GM21619 (cell line): ENCODE measurements at regions not wholly inside any gene's neighbourhood (a gene's known extent, or its start where the extent isn't known, plus 50 kb on each side); places are given as distances from the start of the nearest gene placed in this dataset.

ENCODE experiments used
- ATAC-seq: cut with Tn5 transposase; IDR thresholded peaks from one replicate; pipeline ENCODE4 v1.9.1; 2021; ENCODE audit not compliant: unreplicated experiment

DNA sequence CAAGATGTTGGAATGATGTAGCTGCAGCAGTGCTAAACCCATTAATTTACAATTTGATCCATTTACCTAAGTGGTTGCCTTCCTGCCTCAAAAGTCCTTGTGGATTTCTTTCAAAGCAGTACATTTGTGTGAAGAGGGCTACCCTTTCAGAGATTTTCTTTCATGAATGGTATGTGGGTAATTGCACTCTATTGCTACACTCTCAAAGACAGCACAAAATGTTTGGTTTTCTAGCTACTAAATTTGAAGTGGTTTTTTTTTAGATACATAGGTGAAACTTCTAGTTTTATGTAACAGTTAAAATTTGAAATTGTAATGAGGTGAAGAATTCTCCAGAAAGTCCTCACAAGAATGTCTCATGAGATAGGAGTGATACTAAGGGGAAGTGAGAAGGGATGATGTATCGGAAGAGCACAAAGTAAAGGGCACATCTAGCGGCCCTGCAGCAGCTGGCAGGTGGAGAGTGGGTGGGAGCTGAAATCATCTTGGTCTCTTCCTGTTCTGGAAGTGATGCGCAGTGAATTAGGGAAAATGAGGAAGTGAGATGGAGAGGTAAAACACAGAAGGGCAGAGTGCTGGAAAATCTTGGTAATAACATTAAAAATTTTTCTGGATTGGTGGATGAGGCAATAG lies 236.8 kb upstream of the MAN1A1 start:
- peak; percentile 89 for ATAC-seq

DNA sequence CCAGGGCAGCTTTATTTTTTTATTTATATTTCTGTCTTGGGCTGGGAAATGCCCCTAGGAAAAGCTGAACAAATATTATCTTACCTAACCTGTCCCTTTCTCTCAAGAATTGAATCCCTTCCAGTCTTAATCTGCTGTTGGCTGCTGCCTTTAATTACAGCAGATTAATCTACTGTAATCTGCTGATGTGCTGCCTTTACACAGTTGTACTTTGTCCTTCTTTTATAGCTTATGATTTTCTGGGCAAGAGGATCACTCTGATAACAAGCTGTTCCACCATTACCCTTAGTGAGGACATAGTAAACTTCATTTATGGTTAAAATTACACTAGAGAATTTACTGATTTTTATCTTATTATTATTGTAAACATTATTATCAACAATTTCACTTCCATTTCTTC lies 234.5 kb upstream of the MAN1A1 start:
- no peak for ATAC-seq

DNA sequence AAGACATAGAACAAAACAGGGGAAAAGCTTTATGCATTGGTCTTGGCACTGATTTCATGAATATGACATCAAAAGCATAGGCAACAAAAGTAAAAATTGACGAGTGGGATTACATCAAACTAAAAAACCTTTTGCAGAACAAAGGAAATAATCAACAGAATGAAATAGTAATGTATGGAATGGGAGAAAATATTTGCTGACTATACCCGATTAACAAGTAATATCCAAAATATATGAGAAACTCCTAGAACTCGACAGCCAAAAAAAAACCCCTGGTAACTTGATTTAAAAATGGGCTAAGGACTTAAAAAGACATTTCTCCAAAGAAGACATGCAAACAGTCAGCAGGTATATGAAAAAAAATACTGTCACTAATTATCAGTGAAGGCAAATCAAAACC lies 231.7 kb upstream of the MAN1A1 start:
- ATAC-seq = no peak

DNA sequence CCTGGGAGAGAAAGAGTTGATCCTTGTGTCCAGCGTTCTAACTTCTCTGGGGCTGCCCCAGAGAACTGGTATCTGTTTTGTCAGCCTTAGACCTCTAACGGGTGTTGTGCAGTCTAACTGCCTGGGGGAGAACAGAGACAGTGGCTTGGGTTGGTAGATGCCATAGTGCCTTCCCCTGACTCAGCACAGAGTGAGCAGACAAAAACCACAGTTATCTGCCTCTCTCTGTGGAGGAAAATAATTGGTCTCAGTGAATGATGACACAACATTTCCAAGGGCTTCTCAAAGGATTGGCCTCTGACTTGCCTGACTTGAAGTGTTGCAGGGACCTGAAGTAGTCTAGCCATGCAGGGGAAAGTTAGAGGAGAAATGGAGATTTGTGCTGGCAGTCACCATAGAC lies 226.2 kb upstream of the MAN1A1 start:
- no peak for ATAC-seq

DNA sequence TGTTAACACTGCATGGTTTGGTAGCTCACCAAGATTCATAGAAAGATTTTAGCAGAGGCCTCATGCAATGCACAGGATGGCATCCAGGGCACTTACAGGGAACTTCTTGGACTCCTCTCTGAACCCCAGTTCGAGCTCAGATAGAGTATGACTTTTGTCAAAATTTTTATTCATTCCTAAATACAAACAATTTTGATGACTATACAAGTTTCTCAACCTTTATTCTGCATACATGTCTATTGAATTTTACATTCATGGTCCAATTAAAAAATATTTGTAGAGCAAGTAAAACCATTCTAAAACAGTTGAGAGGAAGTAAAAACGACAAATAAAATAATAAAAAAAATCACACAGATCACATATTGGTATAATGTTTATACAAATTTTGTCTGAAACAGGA lies 219.0 kb upstream of the MAN1A1 start:
- ATAC-seq = no peak

DNA sequence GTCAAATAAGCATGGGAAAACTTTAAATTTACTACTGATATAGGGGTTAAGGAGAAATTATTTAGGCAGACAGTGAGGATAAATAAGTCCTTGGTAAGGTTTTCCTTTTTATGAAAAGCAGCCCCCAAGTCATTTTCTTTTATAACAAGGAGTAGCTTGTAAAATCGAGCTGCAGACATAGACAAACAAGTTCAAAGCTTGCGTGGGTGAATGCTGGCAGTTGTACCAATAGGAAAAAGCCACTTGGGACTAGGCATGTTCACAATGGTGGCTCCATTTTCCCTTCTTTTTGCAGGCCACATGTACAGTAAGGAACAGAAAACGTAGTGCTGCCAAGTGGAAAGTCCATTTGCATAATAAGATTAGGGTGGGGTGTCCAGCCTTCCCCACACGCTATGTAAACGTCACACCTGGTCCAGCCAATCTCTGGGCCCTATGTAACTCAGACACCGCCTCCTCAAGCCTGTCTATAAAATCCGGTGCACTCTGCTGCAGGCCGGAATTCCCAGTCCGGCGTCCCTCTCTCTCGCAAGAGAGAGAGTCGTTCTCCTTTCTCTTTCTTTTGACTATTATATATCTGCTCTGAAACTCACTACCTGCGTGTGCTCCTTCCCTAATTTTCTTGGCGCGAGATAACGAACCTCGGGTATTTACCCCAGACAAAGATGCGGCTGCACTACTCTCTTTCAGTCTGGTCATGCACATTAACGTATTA lies 217.1 kb upstream of the MAN1A1 start:
- ATAC-seq = no peak

DNA sequence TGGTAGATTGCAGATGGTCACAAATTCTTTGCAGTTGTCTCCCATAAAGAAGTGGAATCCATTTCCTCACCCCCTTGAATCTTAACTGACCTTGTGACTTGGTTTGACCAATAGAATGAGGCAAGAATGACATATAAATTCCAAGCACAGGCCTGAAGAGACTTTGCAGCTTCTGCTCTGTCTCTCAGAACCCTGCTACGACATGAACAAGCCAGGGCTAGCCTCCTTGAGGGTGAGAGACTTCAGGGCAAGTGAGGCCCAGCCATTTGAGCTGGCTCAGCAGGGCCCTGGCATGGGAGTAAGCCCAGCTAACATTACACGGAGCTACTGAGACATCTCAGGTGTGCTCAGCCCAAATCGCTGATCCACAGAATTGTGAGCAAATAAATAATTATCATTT lies 216.3 kb upstream of the MAN1A1 start:
- ATAC-seq = no peak

DNA sequence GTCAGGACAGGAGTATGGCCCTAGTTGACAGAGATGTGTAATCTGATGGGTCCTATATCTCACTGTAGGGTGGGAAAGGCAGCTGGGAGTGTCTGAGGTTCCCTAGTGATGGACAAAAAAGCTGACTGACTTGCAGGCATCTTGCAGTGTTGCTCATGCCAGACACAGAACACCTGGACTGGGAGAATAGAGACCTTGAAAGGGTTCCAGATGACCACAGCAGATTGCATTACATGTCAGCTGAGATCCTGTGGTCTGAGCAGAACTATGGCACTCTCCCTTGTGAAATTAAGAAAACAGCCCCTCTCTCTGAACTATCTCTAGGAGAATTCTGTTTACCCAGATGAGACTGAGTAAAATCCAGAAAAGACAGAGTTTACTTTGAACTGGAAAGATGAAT lies 212.6 kb upstream of the MAN1A1 start:
- ATAC-seq = no peak

DNA sequence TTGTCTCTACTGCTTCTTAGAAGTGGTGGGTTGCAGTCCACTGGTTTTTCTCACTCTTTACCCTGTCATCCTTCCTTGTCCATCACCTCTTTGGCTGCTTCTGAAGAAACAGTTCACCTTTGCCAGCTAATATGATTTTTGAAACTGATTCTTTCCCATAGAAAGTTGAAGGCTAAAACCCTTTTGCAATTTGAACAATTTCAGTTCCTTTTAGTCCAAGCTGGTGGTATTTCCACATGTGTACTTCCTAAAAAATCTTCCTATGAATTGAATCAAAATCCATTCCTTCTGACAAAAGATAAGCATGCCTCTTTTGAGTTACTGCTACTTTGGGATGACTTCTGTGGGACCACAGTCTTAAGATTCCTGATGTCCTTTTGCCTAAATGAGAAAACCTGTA lies 210.0 kb upstream of the MAN1A1 start:
- no peak for ATAC-seq

DNA sequence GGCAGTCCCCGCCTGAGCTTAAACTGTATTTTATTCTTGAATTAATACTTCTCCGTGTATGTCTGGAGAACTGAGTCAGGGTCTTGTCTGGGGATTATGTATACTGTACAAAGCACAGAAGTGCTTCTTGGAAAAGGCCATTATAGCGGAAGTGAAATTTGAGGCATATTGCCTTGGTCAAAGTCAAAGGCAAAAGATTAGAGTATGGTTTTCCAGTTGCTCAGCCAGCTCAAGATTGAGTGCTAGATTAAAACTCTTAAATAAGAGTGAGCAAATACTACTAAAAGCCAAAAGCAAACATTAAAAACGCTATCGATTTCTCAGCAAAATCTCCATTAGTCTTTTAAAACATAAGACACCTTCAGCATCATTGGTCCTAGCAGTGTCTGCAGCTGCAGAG lies 207.7 kb upstream of the MAN1A1 start:
- ATAC-seq = no peak

DNA sequence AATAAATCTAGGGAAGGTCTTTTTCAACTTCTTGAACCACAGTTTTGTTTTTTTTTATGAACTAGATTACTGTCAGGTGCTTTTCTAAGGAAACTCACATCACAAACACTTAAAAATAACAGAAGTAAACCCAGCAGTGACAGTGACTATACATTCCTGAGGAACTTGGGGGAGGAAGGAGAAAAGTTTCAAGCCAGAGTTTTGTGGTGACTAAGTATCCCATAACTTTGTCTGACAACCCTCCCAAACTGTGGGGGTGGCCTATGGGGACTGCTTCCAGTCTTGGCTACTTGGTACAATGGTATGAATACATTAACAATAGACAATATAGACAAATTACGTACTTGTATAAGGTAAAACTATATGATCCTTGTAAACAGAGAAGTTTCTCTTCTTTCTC lies 202.5 kb upstream of the MAN1A1 start:
- no peak for ATAC-seq

DNA sequence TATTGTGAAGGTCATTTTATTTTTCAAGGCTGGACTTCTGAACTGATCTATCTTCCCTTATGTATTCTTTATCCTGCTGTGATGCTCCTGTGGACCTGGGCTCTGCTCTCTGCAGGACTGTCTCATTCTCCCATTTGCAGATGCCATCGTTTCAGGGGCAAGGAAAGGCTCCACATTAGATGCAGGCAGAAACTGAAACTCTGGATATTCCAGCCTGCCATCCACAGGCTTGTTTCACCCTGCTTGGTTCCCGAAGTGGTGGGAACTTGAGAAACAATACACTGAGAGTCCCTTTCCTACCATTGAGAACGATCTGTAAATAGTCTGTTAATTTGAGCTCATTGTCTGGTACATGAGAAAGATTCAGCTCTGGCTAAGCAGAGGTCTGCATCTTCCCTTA lies 197.5 kb upstream of the MAN1A1 start:
- ATAC-seq = no peak

DNA sequence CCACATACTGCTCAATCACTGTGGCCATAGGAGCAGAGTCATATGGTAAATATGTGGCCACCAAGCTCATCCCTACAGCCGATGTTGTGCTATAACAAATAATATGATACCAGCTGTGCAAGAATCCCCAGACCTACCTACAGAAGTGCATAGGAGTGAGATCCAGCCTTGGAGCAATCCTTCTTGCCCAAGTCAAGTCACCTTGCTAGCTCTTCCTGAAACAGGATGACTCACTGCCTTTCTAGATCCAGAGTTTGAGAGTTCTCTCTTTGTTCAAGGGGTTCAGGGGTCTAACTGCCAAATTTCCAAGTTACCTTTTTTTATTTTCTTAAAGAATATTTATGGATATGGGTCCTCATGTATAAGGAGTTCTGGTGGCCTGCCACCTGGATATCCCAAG lies 195.7 kb upstream of the MAN1A1 start:
- no peak for ATAC-seq

DNA sequence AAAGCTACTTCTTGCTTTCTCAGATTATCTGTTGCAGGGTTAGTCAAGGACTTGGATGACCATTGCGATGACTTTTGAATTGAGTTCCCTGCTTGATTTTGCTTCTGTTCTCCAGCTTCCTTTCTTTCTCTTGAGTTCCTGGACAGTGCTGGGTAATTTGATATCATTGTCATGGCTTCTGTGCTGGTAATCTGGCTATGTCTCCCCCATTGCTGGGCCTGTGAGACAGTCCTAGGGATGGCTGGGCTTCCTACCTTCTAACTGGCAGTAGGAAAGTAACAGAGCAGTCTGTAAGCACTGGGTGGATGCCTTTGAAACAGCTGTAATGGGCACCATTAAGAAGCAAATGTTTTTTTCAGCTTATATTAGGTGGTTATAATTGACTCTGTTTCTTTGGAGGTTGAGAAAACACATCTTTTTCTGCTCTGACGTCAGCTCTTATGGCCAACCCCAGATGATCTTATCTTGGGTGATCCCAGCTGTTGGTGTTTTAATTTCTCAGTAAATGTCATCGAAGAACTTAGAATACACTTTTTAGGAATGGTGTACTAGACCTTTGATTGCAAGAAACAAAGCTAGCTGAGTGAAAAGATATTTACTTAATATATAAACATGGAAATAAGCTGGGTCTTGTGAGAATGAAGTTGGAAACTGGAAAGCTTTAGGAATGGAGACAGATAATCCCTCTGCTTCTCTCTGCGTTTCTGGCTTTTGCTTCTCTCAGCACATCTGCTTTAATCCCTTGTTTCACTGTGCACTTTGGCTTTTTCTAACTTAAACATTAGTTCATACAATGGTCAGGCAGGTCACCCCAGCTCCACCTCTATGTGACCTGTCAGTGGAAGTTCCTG lies 195.0 kb upstream of the MAN1A1 start:
- no peak for ATAC-seq

DNA sequence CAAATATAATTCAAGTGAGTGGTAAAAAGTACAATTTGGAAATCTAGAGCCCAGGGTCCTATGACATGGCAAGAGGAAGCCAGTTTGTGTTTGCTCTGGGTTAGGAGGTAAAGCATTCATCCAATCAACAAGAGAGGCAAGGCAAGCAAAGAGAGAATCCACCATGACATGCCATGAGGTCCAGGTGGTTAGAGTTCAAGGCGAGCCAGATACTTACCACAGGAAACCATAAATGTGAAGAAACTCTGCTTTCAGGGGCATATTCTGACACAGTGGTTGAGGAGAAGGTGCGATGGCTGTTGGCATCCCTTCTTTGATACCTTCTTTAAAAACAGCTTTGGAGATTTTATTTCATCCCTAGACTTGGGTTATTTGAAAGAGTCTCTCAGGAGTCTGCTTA lies 193.8 kb upstream of the MAN1A1 start:
- no peak for ATAC-seq

DNA sequence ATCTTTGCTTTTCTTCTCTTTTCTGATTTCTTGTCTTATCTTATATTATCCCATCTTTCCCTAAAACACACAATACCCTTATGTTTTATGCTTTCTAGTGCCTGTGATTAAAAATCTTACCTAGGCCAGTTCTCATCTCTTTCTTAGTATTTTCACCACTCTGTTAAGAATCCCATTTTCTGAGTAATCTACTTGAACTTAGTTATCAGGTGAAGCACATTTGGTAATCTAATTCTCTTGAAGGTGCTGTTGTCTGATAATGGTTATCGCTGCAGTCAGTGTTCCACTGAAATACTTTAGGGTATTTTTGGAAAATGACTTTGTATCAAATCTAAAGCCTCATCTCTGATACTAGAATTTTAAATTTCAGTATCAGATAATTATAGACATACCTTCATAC lies 192.5 kb upstream of the MAN1A1 start:
- no peak for ATAC-seq

DNA sequence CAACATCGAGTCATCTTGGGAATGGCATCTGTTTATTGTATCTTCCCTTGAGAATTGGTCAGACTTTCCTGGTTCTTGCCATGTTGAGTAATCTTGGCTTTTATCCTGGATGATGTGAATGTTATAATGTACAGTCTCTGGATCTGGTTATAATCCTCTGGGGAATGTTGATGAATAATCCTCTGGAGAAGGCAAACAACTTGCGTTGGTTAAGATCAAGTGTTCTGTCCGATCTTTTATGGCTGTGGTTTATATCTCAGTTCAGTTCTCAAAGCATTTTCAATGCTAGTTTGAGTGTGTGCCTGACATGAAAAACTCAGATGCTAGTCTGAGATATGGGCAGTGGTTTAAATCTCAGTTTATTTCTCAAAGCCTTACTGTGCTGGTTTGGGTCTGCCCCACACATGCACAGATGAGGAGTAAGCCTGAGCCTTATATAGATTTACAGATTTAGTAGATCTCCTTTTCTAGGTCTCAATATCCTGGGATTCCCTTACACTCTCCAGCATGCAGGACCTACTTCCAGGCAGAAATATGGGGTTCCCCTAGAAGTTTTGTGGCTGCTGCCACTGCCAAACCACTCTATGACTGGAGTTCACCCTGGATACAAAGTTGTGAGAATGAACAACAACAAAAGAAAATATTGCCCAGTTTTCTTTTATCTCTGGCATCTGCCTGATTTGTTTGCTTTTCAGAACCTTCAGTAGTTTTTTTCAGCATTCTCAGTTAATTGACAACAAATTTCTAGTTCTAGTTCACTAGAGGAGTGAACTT lies 191.8 kb upstream of the MAN1A1 start:
- ATAC-seq = no peak

DNA sequence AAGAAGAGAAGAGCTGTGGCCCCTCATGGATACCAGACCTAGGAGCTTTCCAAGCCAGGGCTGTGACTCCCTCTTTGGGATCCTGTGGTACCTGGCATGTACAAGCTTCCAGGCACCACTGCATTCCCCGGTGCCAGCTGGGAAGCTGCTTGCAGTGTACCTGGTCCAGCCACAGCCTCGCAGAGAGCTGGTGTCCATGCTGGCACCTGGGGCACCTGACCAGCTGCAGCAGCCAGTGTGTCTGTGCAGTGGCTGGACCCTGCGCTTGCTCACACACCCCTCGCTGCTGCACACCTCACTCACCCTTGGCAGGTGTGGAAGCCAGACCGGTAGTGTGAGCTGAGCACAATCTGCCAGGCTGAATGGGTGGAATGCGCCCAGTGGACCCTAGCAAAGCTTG lies 190.9 kb upstream of the MAN1A1 start:
- no peak for ATAC-seq

DNA sequence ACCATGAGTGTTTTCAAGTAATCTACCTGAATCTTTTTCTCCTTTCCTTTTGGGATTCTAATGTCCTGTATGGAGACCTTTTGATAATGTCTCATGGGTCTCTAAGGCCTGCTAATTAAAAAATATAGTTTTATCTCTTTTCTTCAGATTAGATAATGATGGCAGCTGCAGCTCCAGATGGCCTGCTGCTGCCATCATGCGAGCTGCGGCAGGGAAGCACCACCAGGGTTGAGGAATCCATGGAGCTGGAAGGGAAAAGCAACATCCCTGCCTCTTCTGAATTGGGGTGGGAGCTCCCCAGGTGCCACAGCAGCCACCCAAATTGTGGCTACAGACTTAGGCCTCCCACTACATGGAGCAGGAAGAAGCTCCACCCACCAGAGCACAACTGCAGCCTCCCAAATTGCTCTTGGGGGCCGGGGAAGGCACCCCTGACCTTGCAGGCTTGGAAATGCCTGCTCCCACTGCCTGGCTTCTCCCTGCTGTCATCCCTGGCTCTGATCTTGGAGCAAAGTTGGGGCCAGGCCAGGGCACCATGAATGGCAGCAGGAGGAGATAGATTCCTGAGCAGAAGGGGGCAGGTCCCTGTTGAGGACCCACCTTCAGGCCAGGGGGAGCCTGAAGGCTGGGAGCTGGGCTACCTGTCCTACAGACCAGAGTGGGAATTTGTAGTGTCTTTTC lies 189.6 kb upstream of the MAN1A1 start:
- no peak for ATAC-seq

DNA sequence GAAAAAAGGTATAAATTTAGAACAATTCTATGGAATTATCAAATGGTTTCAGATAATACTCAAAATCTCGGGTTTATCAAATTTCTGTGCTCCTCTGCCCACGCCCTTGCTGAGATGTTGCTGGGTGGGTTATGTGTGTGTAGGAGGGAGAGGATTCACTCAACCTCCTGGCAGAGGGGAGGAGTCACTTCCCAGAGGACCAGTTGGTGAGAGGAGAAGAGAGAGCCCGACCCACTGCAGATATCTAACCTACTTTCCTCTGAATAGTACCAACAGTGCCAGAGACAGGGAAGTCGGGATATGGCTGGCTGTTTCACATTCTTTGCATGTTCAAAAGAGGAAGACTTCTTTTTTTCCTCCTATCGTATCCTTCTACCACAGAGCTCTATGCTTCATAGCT lies 187.1 kb upstream of the MAN1A1 start:
- no peak for ATAC-seq

DNA sequence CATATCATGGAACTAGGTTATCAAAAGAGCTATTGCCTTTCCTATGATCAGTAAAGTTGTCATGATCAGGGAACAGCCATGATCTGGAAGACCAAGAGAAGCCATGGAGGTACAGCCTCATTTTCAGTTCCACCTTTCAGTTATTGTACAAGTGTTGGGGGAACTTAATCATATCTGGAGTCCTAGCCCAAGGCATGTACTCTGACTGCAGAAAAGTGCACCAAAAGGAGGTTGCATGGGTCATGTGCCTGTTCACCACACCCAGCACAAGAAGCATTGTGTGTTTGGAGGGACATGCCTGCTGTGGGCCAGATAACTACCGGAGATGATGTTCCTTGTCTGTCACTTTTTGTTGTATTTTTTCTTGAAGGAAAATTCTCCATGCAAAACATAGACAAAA lies 185.8 kb upstream of the MAN1A1 start:
- peak; percentile 56 for ATAC-seq
